ENCODE measurements at regions not wholly inside any gene's neighbourhood (a gene's known extent, or its start where the extent isn't known, plus 50 kb on each side); places are given as distances from the start of the nearest gene placed in this dataset.
"Not testable (repeated sequence)": the region's sequence is repeated elsewhere in the genome, so short reads cannot be mapped to it uniquely, and the experiment has no call there.

DNA sequence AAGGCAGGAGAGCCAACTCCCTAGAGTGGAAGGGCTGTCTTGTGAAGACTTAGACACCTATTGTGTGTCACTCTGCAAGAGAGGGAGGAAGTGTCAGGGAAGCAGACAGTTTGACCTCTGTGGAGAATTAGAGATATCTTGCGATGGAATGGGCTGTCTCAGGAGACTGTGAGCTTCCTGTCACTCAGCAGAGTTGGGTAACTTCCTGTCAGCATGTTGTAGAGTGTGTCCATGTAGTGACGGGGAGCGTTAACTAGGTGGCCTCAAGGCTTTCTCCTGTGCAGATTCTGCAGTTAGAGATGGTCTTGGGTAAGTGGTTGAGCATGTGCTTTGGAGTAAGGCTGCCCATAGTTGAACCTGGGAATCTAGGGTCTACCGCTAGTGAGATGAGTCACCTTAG is 136.5 kb downstream of the KIF4B start:
- no peaks in the 10 kb centered on the region for H3K36me3 ChIP-seq (ENCODE audit: insufficient read depth, low read length)
- no peaks in the 10 kb centered on the region for H3K9me3 Mint-ChIP-seq
- peaks cover 10% of the 10 kb centered on the region for H3K27me3 Mint-ChIP-seq
- no peak overlapping the region for H3K4me3 Mint-ChIP-seq
- H3K27ac Mint-ChIP-seq = no peak overlapping the region
- H3K27me3 ChIP-seq (ENCODE audit: control insufficient read depth in 1 of 2, insufficient read depth in 2 of 2, low read length in 2 of 2) = peaks cover 0 to 3% of the 10 kb centered on the region in 2 experiments
- H3K4me1 ChIP-seq (ENCODE audit: insufficient read depth, low read length) = no peaks in the 10 kb centered on the region
- H3K4me3 ChIP-seq (ENCODE audit: low read length) = no peak overlapping the region
- TF ChIP-seq, protein P1, sequence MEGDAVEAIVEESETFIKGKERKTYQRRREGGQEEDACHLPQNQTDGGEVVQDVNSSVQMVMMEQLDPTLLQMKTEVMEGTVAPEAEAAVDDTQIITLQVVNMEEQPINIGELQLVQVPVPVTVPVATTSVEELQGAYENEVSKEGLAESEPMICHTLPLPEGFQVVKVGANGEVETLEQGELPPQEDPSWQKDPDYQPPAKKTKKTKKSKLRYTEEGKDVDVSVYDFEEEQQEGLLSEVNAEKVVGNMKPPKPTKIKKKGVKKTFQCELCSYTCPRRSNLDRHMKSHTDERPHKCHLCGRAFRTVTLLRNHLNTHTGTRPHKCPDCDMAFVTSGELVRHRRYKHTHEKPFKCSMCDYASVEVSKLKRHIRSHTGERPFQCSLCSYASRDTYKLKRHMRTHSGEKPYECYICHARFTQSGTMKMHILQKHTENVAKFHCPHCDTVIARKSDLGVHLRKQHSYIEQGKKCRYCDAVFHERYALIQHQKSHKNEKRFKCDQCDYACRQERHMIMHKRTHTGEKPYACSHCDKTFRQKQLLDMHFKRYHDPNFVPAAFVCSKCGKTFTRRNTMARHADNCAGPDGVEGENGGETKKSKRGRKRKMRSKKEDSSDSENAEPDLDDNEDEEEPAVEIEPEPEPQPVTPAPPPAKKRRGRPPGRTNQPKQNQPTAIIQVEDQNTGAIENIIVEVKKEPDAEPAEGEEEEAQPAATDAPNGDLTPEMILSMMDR (IDR thresholded peaks at IDR 0.05) = no peak
- H3K27ac ChIP-seq (ENCODE audit: low read depth in 1 of 2, low read length in 2 of 2) = no peak overlapping the region
- POLR2A ChIA-PET = no interaction called here
- CTCF ChIA-PET = no interaction called here
- H3K36me3 Mint-ChIP-seq (ENCODE audit: low read depth) = no peaks in the 10 kb centered on the region
- ATAC-seq (ENCODE audit: poor library complexity) (no peak), DNase-seq (no peak)
- intact Hi-C loops (cut with DNase I, micrococcal nuclease) = no loop called here
- H3K9me3 ChIP-seq (ENCODE audit: control insufficient read depth in 1 of 2, insufficient read depth in 1 of 2, low read length in 2 of 2) = no peaks in the 10 kb centered on the region
- no peaks in the 10 kb centered on the region for H3K4me1 Mint-ChIP-seq (ENCODE audit: low read depth)

DNA sequence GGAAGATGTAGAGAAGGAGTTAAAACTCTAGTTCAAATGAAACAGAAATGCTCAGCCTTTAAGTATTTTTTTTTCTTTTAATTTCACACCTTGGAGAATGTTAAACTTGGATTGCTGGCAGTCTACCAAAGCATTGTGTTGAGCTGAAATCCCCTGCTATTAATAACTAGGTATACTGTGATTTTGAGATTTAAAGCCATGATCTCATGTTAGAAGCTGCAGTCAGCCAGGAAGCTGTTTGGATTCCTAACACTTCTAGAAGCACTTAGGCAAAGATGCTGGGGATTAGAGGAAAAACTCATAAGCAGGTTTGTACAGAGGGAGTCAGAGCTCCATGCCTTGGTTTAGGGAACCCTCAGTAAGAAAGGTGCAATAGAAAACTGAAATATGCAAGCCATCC is 141.4 kb downstream of the KIF4B start:
- TF ChIP-seq, protein P1 (IDR thresholded peaks at IDR 0.05) = no peak
- H3K4me3 ChIP-seq (ENCODE audit: low read length) = no peak overlapping the region
- H3K36me3 Mint-ChIP-seq (ENCODE audit: low read depth) = no peaks in the 10 kb centered on the region
- H3K36me3 ChIP-seq (ENCODE audit: insufficient read depth, low read length) = no peaks in the 10 kb centered on the region
- H3K27ac Mint-ChIP-seq = no peak overlapping the region
- H3K27me3 ChIP-seq (ENCODE audit: control insufficient read depth in 1 of 2, insufficient read depth in 2 of 2, low read length in 2 of 2) = no peaks in the 10 kb centered on the region
- no peaks in the 10 kb centered on the region for H3K9me3 Mint-ChIP-seq
- no peaks in the 10 kb centered on the region for H3K4me1 Mint-ChIP-seq (ENCODE audit: low read depth)
- CTCF ChIA-PET = no interaction called here
- no peak overlapping the region for H3K27ac ChIP-seq (ENCODE audit: low read depth in 1 of 2, low read length in 2 of 2)
- ATAC-seq (ENCODE audit: poor library complexity) = no peak
- no peaks in the 10 kb centered on the region for H3K27me3 Mint-ChIP-seq
- H3K4me1 ChIP-seq (ENCODE audit: insufficient read depth, low read length) = no peaks in the 10 kb centered on the region
- H3K4me3 Mint-ChIP-seq = no peak overlapping the region
- intact Hi-C loops (cut with DNase I, micrococcal nuclease) = no loop called here
- H3K9me3 ChIP-seq (ENCODE audit: control insufficient read depth in 1 of 2, insufficient read depth in 1 of 2, low read length in 2 of 2) = no peaks in the 10 kb centered on the region
- DNase-seq = no peak
- POLR2A ChIA-PET = no interaction called here

DNA sequence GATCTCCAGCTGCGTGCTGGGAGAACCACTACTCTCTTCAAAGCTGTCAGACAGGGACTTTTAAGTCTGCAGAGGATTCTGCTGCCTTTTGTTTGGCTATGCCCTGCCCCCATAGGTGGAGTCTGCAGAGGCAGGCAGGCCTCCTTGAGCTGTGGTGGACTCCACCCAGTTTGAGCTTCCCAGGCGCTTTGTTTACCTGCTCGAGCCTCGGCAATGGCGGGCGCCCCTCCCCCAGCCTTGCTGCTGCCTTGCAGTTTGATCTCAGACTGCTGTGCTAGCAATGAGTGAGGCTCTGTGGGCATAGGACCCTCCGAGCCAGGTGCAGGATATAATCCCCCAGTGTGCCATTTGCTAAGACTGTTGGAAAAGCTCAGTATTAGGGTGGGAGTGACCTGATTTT is 149.5 kb downstream of the KIF4B start:
- CTCF ChIA-PET; intact Hi-C loops (cut with DNase I, micrococcal nuclease): not testable (repeated sequence)
- H3K27me3 Mint-ChIP-seq = peaks cover 19% of the 10 kb centered on the region

DNA sequence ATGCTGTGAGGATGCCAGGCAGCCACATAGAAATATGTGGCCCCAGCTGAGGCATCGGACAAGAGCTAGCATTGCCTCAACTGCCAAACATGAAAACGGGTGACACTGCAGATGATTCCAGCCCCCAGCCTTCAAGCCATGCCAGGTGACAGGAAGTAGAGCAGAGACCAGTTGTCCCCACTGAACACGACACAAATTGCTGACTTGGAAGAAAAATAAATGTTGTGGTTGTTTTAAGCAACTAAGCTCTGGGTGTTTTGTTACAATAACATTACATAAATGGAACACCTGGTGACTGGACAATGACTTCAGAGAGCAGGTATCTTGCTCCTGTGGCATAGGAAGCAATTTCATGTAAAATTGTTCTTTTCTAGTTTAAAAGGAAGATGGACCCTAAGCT is 154.2 kb downstream of the KIF4B start:
- POLR2A ChIA-PET = no interaction called here
- Histone ChIP-seq H3K36me3 (ENCODE audit: insufficient read depth, low read length) (no peaks in the 10 kb centered on the region), H3K9me3 (ENCODE audit: control insufficient read depth in 1 of 2, insufficient read depth in 1 of 2, low read length in 2 of 2) (peaks cover 0 to 4% of the 10 kb centered on the region in 2 experiments), H3K4me3 (ENCODE audit: low read length) (no peak overlapping the region), H3K27ac (ENCODE audit: low read depth in 1 of 2, low read length in 2 of 2) (no peak overlapping the region), H3K27me3 (ENCODE audit: control insufficient read depth in 1 of 2, insufficient read depth in 2 of 2, low read length in 2 of 2) (no peaks in the 10 kb centered on the region), H3K4me1 (ENCODE audit: insufficient read depth, low read length) (no peaks in the 10 kb centered on the region)
- intact Hi-C loops (cut with DNase I, micrococcal nuclease) = no loop called here
- TF ChIP-seq, protein P1 (IDR thresholded peaks at IDR 0.05) = no peak
- H3K9me3 Mint-ChIP-seq = peaks cover 2% of the 10 kb centered on the region
- DNase-seq = no peak
- no peaks in the 10 kb centered on the region for H3K36me3 Mint-ChIP-seq (ENCODE audit: low read depth)
- no peaks in the 10 kb centered on the region for H3K4me1 Mint-ChIP-seq (ENCODE audit: low read depth)
- no peak for ATAC-seq (ENCODE audit: poor library complexity)
- CTCF ChIA-PET = no interaction called here
- H3K27me3 Mint-ChIP-seq = peaks cover 19% of the 10 kb centered on the region
- no peak overlapping the region for H3K4me3 Mint-ChIP-seq
- H3K27ac Mint-ChIP-seq = no peak overlapping the region

More for the DNA sequence above, 149.5 kb downstream of the KIF4B start:
- H3K9me3 Mint-ChIP-seq; H3K4me3 Mint-ChIP-seq; DNase-seq; POLR2A ChIA-PET; H3K36me3 ChIP-seq (ENCODE audit: insufficient read depth, low read length); H3K9me3 ChIP-seq (ENCODE audit: control insufficient read depth in 1 of 2, insufficient read depth in 1 of 2, low read length in 2 of 2); ATAC-seq (ENCODE audit: poor library complexity); H3K4me1 ChIP-seq (ENCODE audit: insufficient read depth, low read length); H3K27ac ChIP-seq (ENCODE audit: low read depth in 1 of 2, low read length in 2 of 2); H3K27me3 ChIP-seq (ENCODE audit: control insufficient read depth in 1 of 2, insufficient read depth in 2 of 2, low read length in 2 of 2); H3K36me3 Mint-ChIP-seq (ENCODE audit: low read depth); H3K4me1 Mint-ChIP-seq (ENCODE audit: low read depth); H3K27ac Mint-ChIP-seq; H3K4me3 ChIP-seq (ENCODE audit: low read length): not testable (repeated sequence)
